ENCODE measurements at regions not wholly inside any gene's neighbourhood (a gene's known extent, or its start where the extent isn't known, plus 50 kb on each side); places are given as distances from the start of the nearest gene placed in this dataset.

DNA sequence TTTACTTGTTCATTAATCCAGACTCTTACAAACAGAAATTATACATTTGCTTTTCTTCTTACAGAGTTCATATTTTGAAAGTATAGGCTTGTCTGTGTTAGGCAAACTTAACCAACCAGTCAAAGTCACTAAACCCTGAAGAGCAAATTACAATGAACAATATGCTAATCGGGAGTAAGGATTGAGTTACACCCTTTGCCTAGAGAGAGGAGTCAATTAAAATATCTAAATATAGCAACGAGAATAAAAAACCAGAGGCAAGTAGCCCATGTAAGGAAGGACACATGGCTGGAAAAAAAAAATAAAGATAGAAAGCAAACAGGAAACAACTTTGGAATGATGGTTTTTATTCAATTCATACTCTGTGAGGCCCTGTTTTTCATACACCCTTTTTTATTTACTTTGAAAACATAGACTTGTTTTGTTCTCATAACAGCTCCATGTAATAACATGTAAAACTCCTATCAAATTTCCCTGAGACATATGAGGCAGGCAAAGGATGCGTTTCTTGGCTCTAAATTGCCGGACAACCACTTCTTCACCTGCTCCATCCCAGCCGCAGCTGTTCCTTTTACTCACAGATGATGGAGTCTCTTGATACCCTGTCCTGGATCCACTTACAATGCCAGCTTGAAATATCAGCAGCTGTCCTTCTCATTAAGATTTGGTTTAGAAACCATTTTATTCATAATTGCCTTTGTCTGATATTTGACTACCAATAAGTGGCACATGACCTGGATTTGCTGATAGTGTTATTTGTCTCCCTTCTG lies 767.7 kb upstream of the GCFC2 start:
- TF ChIP-seq, protein P1, sequence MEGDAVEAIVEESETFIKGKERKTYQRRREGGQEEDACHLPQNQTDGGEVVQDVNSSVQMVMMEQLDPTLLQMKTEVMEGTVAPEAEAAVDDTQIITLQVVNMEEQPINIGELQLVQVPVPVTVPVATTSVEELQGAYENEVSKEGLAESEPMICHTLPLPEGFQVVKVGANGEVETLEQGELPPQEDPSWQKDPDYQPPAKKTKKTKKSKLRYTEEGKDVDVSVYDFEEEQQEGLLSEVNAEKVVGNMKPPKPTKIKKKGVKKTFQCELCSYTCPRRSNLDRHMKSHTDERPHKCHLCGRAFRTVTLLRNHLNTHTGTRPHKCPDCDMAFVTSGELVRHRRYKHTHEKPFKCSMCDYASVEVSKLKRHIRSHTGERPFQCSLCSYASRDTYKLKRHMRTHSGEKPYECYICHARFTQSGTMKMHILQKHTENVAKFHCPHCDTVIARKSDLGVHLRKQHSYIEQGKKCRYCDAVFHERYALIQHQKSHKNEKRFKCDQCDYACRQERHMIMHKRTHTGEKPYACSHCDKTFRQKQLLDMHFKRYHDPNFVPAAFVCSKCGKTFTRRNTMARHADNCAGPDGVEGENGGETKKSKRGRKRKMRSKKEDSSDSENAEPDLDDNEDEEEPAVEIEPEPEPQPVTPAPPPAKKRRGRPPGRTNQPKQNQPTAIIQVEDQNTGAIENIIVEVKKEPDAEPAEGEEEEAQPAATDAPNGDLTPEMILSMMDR (conservative IDR thresholded peaks at IDR 0.05), result no peak
- TF ChIP-seq ZFX (IDR thresholded peaks at IDR 0.05), result no peak

Data from C4-2B (cell line).